GM18526 (cell line): ENCODE measurements at regions not wholly inside any gene's neighbourhood (a gene's known extent, or its start where the extent isn't known, plus 50 kb on each side); places are given as distances from the start of the nearest gene placed in this dataset.

Experiments
- POLR2A ChIP-seq: IDR thresholded peaks from 3 replicates; pipeline ENCODE4 v1.6.1; 2011; ENCODE audit not compliant: insufficient read length; ENCODE audit errors: extremely low read depth

- no peak for TF ChIP-seq POLR2A
Observed at GRCh38 chr22:48600681-48601080, 1227.0 kb downstream of the BRD1 start.

- no peak for TF ChIP-seq POLR2A
Observed at GRCh38 chr22:48600171-48600570, 1227.5 kb downstream of the BRD1 start.

GRCh38 chr22:48599346-48599745 lies 1228.3 kb downstream of the BRD1 start:
- no peak for TF ChIP-seq POLR2A

GRCh38 chr22:48596111-48596850 lies 1231.4 kb downstream of the BRD1 start:
- TF ChIP-seq POLR2A = no peak

GRCh38 chr22:48595511-48595905 lies 1232.2 kb downstream of the BRD1 start:
- no peak for TF ChIP-seq POLR2A

- TF ChIP-seq POLR2A = no peak
Observed at GRCh38 chr22:48594757-48595510, 1232.7 kb downstream of the BRD1 start.

GRCh38 chr22:48594016-48594756 lies 1233.5 kb downstream of the BRD1 start:
- TF ChIP-seq POLR2A = no peak

GRCh38 chr22:48593551-48593950 lies 1234.1 kb downstream of the BRD1 start:
- TF ChIP-seq POLR2A = no peak

GRCh38 chr22:48592931-48593330 lies 1234.7 kb downstream of the BRD1 start:
- no peak for TF ChIP-seq POLR2A

- TF ChIP-seq POLR2A = no peak
Observed at GRCh38 chr22:48592488-48592887, 1235.2 kb downstream of the BRD1 start.

- no peak for TF ChIP-seq POLR2A
Observed at GRCh38 chr22:48592066-48592345, 1235.7 kb downstream of the BRD1 start.

GRCh38 chr22:48591286-48592065 lies 1236.2 kb downstream of the BRD1 start:
- no peak for TF ChIP-seq POLR2A

GRCh38 chr22:48589901-48590300 lies 1237.8 kb downstream of the BRD1 start:
- no peak for TF ChIP-seq POLR2A

GRCh38 chr22:48588878-48589450 lies 1238.7 kb downstream of the BRD1 start:
- TF ChIP-seq POLR2A = no peak
